CD14-positive monocyte (primary cell): ENCODE measurements at regions not wholly inside any gene's neighbourhood (a gene's known extent, or its start where the extent isn't known, plus 50 kb on each side); places are given as distances from the start of the nearest gene placed in this dataset.
A peak's percentile ranks its signal among the peaks of the same experiment; 100 is the strongest.

Experiments
- DNase-seq, 3 donors: peaks; one replicate each; pipeline ENCODE4 v3.0.0-alpha.2; 2011 to 2022
- H2AFZ ChIP-seq: 2 replicates; pipeline ENCODE4 v1.6.0; 2012; ENCODE audit warnings: mild to moderate bottlenecking, low read depth, low read length, inconsistent platforms; ENCODE audit not compliant: insufficient read depth, poor library complexity, severe bottlenecking
- H3K27ac ChIP-seq, 2 donors: 1 replicate in 1 of 2; 2 replicates in 1 of 2; pipeline ENCODE4 v1.5.1; 2012 to 2013; ENCODE audit warnings: low read length in 2 of 2, control low read depth in 1 of 2, inconsistent platforms in 1 of 2, low read depth in 1 of 2, mild to moderate bottlenecking in 1 of 2
- H3K27me3 ChIP-seq, 2 donors: one replicate each; pipeline versions ENCODE4 v1.6.0 to v1.6.1; 2011 to 2013; ENCODE audit warnings: low read length in 2 of 2; ENCODE audit not compliant: control insufficient read depth in 2 of 2, insufficient read depth in 2 of 2
- H3K36me3 ChIP-seq, 2 donors: replicated peaks in 1 of 2; 1 replicate in 1 of 2; 2 replicates in 1 of 2; pipeline versions ENCODE4 v1.5.1 to v1.6.1; 2012 to 2013; ENCODE audit warnings: low read length in 2 of 2, control low read depth in 1 of 2, inconsistent platforms in 1 of 2, mild to moderate bottlenecking in 1 of 2; ENCODE audit not compliant: insufficient read depth in 2 of 2, control insufficient read depth in 1 of 2
- H3K4me1 ChIP-seq, 2 donors: 1 replicate in 1 of 2; 2 replicates in 1 of 2; pipeline versions ENCODE4 v1.5.1 to v1.6.1; 2012 to 2013; ENCODE audit warnings: low read length in 2 of 2, control low read depth in 1 of 2, inconsistent platforms in 1 of 2, mild to moderate bottlenecking in 1 of 2, moderate library complexity in 1 of 2; ENCODE audit not compliant: insufficient read depth in 2 of 2, control insufficient read depth in 1 of 2
- H3K4me2 ChIP-seq: replicated peaks from 2 replicates; pipeline ENCODE3; 2012; ENCODE audit warnings: low read length, moderate library complexity, mild to moderate bottlenecking; ENCODE audit not compliant: poor library complexity, severe bottlenecking; ENCODE audit errors: extremely low read depth
- H3K4me3 ChIP-seq, 3 experiments: fragments of 200-600 bp in 1 of 3; sonication (generic) in 1 of 3; replicated peaks in 1 of 3; 1 replicate in 2 of 3; 2 replicates in 1 of 3; pipeline ENCODE4 v1.5.1; 2011 to 2013; ENCODE audit warnings: low read length in 3 of 3, mild to moderate bottlenecking in 3 of 3, control low read depth in 2 of 3, low read depth in 2 of 3, inconsistent platforms in 1 of 3, moderate library complexity in 1 of 3
- H3K79me2 ChIP-seq: 2 replicates; pipeline ENCODE4 v1.6.0; 2012; ENCODE audit warnings: mild to moderate bottlenecking, control low read depth, inconsistent platforms, low read length, moderate library complexity; ENCODE audit not compliant: insufficient read depth
- H3K9ac ChIP-seq: 2 replicates; pipeline ENCODE4 v1.6.0; 2017; ENCODE audit warnings: low read length, mild to moderate bottlenecking; ENCODE audit not compliant: insufficient read depth, poor library complexity, severe bottlenecking
- H3K9me3 ChIP-seq, 2 donors: replicated peaks in 1 of 2; 1 replicate in 1 of 2; 2 replicates in 1 of 2; pipeline versions ENCODE4 v1.5.1 to v1.6.1; 2012 to 2013; ENCODE audit warnings: low read length in 2 of 2, control low read depth in 1 of 2; ENCODE audit not compliant: control insufficient read depth in 1 of 2, insufficient read depth in 1 of 2
- H4K20me1 ChIP-seq: 2 replicates; pipeline ENCODE4 v1.6.0; 2012; ENCODE audit warnings: mild to moderate bottlenecking, low read length, control low read depth, moderate library complexity; ENCODE audit not compliant: insufficient read depth
- H3K27ac Mint-ChIP-seq, 7 donors: one replicate each; pipeline ENCODE4 v1.8.0; 2020; ENCODE audit warnings: mild to moderate bottlenecking in 7 of 7, mixed read lengths in 7 of 7, moderate library complexity in 6 of 7, inconsistent platforms in 2 of 7
- H3K27me3 Mint-ChIP-seq, 3 donors: one replicate each; pipeline ENCODE4 v1.8.0; 2021 to 2022; ENCODE audit warnings: low read depth in 3 of 3, mild to moderate bottlenecking in 3 of 3, mixed read lengths in 3 of 3, moderate library complexity in 3 of 3, inconsistent platforms in 1 of 3
- H3K36me3 Mint-ChIP-seq, 2 donors: one replicate each; pipeline ENCODE4 v1.8.0; 2020; ENCODE audit warnings: mixed read lengths in 2 of 2, inconsistent platforms in 1 of 2, mild to moderate bottlenecking in 1 of 2
- H3K4me1 Mint-ChIP-seq: one replicate; pipeline ENCODE4 v1.8.0; 2020; ENCODE audit warnings: mild to moderate bottlenecking, mixed read lengths
- H3K4me3 Mint-ChIP-seq, 2 donors: one replicate each; pipeline ENCODE4 v1.8.0; 2020; ENCODE audit warnings: mild to moderate bottlenecking in 2 of 2, mixed read lengths in 2 of 2, moderate library complexity in 1 of 2
- H3K9me3 Mint-ChIP-seq, 7 donors: one replicate each; pipeline ENCODE4 v1.8.0; 2020 to 2022; ENCODE audit warnings: mixed read lengths in 7 of 7, mild to moderate bottlenecking in 6 of 7, moderate library complexity in 6 of 7, inconsistent platforms in 2 of 7
- CTCF ChIP-seq: fragments of 200-600 bp; IDR thresholded peaks from one replicate; pipeline ENCODE4 v1.8.0; 2022; ENCODE audit warnings: antibody characterized with exemption, mild to moderate bottlenecking
- WGBS: methylation state at CpG from one replicate; pipeline ENCODE4 v1.1.5; 2013; ENCODE audit warnings: missing lambda C conversion rate; ENCODE audit not compliant: insufficient coverage; 5-methylcytosine and 5-hydroxymethylcytosine counted together
- intact Hi-C, 2 donors: fragments of 100-400 bp; cut with micrococcal nuclease; formaldehyde crosslinking; loops; one replicate each; pipeline versions ENCODE4 v1.15.0 to v1.15.1; 2023

GRCh38 chr6:81847866-81848265, 95.4 kb upstream of the TENT5A start:
- no peaks in the 10 kb centered on the region for H3K27me3 Mint-ChIP-seq
- H3K9me3 ChIP-seq = peaks cover 4 to 9% of the 10 kb centered on the region in 2 donors
- H3K79me2 ChIP-seq = no peaks in the 10 kb centered on the region
- H3K4me1 ChIP-seq = no peaks in the 10 kb centered on the region
- peaks cover 6% of the 10 kb centered on the region for H3K4me1 Mint-ChIP-seq
- no peak overlapping the region for H3K9ac ChIP-seq
- H3K4me2 ChIP-seq = no peak overlapping the region
- peaks cover 7 to 27% (median 18%) of the 10 kb centered on the region in 7 donors for H3K9me3 Mint-ChIP-seq
- no peaks in the 10 kb centered on the region for H3K36me3 Mint-ChIP-seq
- 93% methylated on average over 1 of the region's 3 CpGs for WGBS
- H3K27ac Mint-ChIP-seq = peak overlapping the region in 1 of 7 donors; percentile 31
- no peaks in the 10 kb centered on the region for H4K20me1 ChIP-seq
- no peaks in the 10 kb centered on the region for H3K27me3 ChIP-seq
- no peak for DNase-seq
- no peak overlapping the region for H2AFZ ChIP-seq
- no peaks in the 10 kb centered on the region for H3K36me3 ChIP-seq
- no peak for TF ChIP-seq CTCF
- H3K4me3 ChIP-seq = no peak overlapping the region
- no peak overlapping the region for H3K4me3 Mint-ChIP-seq
- intact Hi-C loops = no loop called here
- no peak overlapping the region for H3K27ac ChIP-seq

- no peaks in the 10 kb centered on the region for H3K79me2 ChIP-seq
- H3K27ac Mint-ChIP-seq = no peak overlapping the region
- H3K9ac ChIP-seq = no peak overlapping the region
- H3K4me2 ChIP-seq = no peak overlapping the region
- no peak overlapping the region for H2AFZ ChIP-seq
- WGBS = no CpG with 5 or more reads among the region's 2 CpGs
- H3K27me3 ChIP-seq = no peaks in the 10 kb centered on the region
- no peaks in the 10 kb centered on the region for H3K36me3 ChIP-seq
- no peak for TF ChIP-seq CTCF
- no peak overlapping the region for H3K4me3 ChIP-seq
- H3K9me3 Mint-ChIP-seq = peaks cover 0 to 5% (median 3%) of the 10 kb centered on the region in 7 donors
- H3K4me3 Mint-ChIP-seq = no peak overlapping the region
- H4K20me1 ChIP-seq = no peaks in the 10 kb centered on the region
- H3K9me3 ChIP-seq = no peaks in the 10 kb centered on the region
- no peak for DNase-seq
- no peaks in the 10 kb centered on the region for H3K36me3 Mint-ChIP-seq
- intact Hi-C loops = no loop called here
- no peaks in the 10 kb centered on the region for H3K4me1 ChIP-seq
- peaks cover 6% of the 10 kb centered on the region for H3K4me1 Mint-ChIP-seq
- H3K27me3 Mint-ChIP-seq = no peaks in the 10 kb centered on the region
- H3K27ac ChIP-seq = no peak overlapping the region
Observed at GRCh38 chr6:81844686-81845085, 92.2 kb upstream of the TENT5A start.
